GM23338 (cell line): ENCODE measurements at regions not wholly inside any gene's neighbourhood (a gene's known extent, or its start where the extent isn't known, plus 50 kb on each side); places are given as distances from the start of the nearest gene placed in this dataset.

ENCODE experiments used
- ATAC-seq: fragments of 200-7000 bp; cut with Tn5 transposase; 3 replicates; pipeline ENCODE4 v1.9.1; 2020
- DNase-seq: peaks from one replicate; pipeline ENCODE4 v3.0.0-alpha.2; 2015; ENCODE audit warnings: low spot score
- H2AFZ ChIP-seq: fragments of 200-600 bp; sonication (generic); 2 replicates; pipeline ENCODE4 v1.8.0; 2016; ENCODE audit warnings: antibody characterized with exemption, mild to moderate bottlenecking, moderate library complexity
- H3F3A ChIP-seq: fragments of 200-600 bp; sonication (generic); replicated peaks from 2 replicates; pipeline ENCODE4 v1.8.0; 2017; ENCODE audit warnings: antibody characterized with exemption, mixed run types, low read depth
- H3K27ac ChIP-seq: fragments of 200-600 bp; sonication (generic); 2 replicates; pipeline ENCODE4 v1.6.1; 2016; ENCODE audit warnings: low read depth
- H3K27me3 ChIP-seq: fragments of 200-600 bp; sonication (generic); 2 replicates; pipeline ENCODE4 v1.8.0; 2016; ENCODE audit warnings: mild to moderate bottlenecking, mixed run types, moderate library complexity; ENCODE audit not compliant: insufficient read depth
- H3K36me3 ChIP-seq: fragments of 200-600 bp; sonication (generic); 2 replicates; pipeline ENCODE4 v1.8.0; 2016; ENCODE audit warnings: mild to moderate bottlenecking; ENCODE audit not compliant: insufficient read depth
- H3K4me1 ChIP-seq: fragments of 200-600 bp; sonication (generic); 2 replicates; pipeline ENCODE4 v1.8.0; 2016; ENCODE audit warnings: mild to moderate bottlenecking, moderate library complexity; ENCODE audit not compliant: insufficient read depth
- H3K4me2 ChIP-seq: fragments of 200-600 bp; sonication (generic); 2 replicates; pipeline ENCODE4 v1.7.1; 2017; ENCODE audit warnings: mixed run types
- H3K4me3 ChIP-seq: fragments of 200-600 bp; sonication (generic); 2 replicates; pipeline ENCODE4 v1.6.1; 2016; ENCODE audit warnings: mixed run types
- H3K79me2 ChIP-seq: fragments of 200-600 bp; sonication (generic); replicated peaks from 2 replicates; pipeline ENCODE4 v1.8.0; 2017; ENCODE audit warnings: mild to moderate bottlenecking; ENCODE audit not compliant: insufficient read depth
- H3K9me2 ChIP-seq: fragments of 200-600 bp; sonication (generic); 2 replicates; pipeline ENCODE4 v1.8.0; 2017; ENCODE audit not compliant: insufficient read depth
- H4K20me1 ChIP-seq: fragments of 200-600 bp; sonication (generic); replicated peaks from 2 replicates; pipeline ENCODE4 v1.8.0; 2017; ENCODE audit warnings: mild to moderate bottlenecking; ENCODE audit not compliant: insufficient read depth
- H3K27ac Mint-ChIP-seq: 2 replicates; pipeline ENCODE4 v1.8.0; 2020; ENCODE audit warnings: inconsistent platforms, mild to moderate bottlenecking, moderate library complexity, mixed read lengths
- H3K27me3 Mint-ChIP-seq: 3 replicates; pipeline ENCODE4 v1.8.0; 2022; ENCODE audit warnings: low read depth, mild to moderate bottlenecking, moderate library complexity, mixed read lengths, inconsistent platforms; ENCODE audit not compliant: insufficient read depth, poor library complexity
- H3K36me3 Mint-ChIP-seq: 3 replicates; pipeline ENCODE4 v1.8.0; 2021; ENCODE audit warnings: low read depth, mild to moderate bottlenecking, inconsistent platforms, moderate library complexity, mixed read lengths
- H3K4me1 Mint-ChIP-seq: 3 replicates; pipeline ENCODE4 v1.8.0; 2020; ENCODE audit warnings: mild to moderate bottlenecking, inconsistent platforms, mixed read lengths
- H3K4me3 Mint-ChIP-seq: 3 replicates; pipeline ENCODE4 v1.8.0; 2021; ENCODE audit warnings: moderate library complexity, mild to moderate bottlenecking, inconsistent platforms, mixed read lengths
- H3K9me3 Mint-ChIP-seq: 3 replicates; pipeline ENCODE4 v1.8.0; 2020; ENCODE audit warnings: moderate library complexity, mild to moderate bottlenecking, inconsistent platforms, mixed read lengths
- CREB1 ChIP-seq: fragments of 250-450 bp; sonication (Bioruptor Pico); IDR thresholded peaks from 2 replicates; pipeline ENCODE4 v1.5.0; 2020; ENCODE audit warnings: low read depth, mild to moderate bottlenecking, moderate library complexity
- EZH2 ChIP-seq: fragments of 200-600 bp; sonication (generic); IDR thresholded peaks from one replicate; pipeline ENCODE4 v1.8.0; 2017; ENCODE audit warnings: antibody characterized with exemption, mild to moderate bottlenecking, low read depth; ENCODE audit not compliant: unreplicated experiment
- EZH2phosphoT487 ChIP-seq: fragments of 200-600 bp; sonication (generic); IDR thresholded peaks from one replicate; pipeline ENCODE4 v1.8.1; 2018; ENCODE audit warnings: antibody characterized with exemption; ENCODE audit not compliant: unreplicated experiment
- JUNB ChIP-seq: IDR thresholded peaks from one replicate; pipeline ENCODE4 v1.6.1; 2016; ENCODE audit warnings: antibody characterized with exemption; ENCODE audit not compliant: unreplicated experiment
- NANOG ChIP-seq: IDR thresholded peaks from 2 replicates; pipeline ENCODE4 v1.6.1; 2016; ENCODE audit warnings: antibody characterized with exemption, borderline replicate concordance
- POLR2AphosphoS5 ChIP-seq: IDR thresholded peaks from 2 replicates; pipeline ENCODE4 v1.6.1; 2016; ENCODE audit warnings: antibody characterized with exemption, low read depth
- REST ChIP-seq: IDR thresholded peaks from one replicate; pipeline ENCODE4 v1.6.1; 2018; ENCODE audit warnings: antibody characterized with exemption; ENCODE audit not compliant: unreplicated experiment
- ZNF114 ChIP-seq: fragments of 250-450 bp; sonication (Bioruptor Pico); IDR thresholded peaks from 2 replicates; pipeline ENCODE4 v1.5.0; 2020; ENCODE audit warnings: mild to moderate bottlenecking, moderate library complexity
- TF ChIP-seq, protein P1 (sequence below): IDR thresholded peaks from 2 replicates; pipeline ENCODE4 v1.6.1; 2016; ENCODE audit warnings: antibody characterized with exemption
- TF ChIP-seq, protein P2 (sequence below): fragments of 250-450 bp; sonication (Bioruptor Pico); IDR thresholded peaks from 2 replicates; pipeline ENCODE4 v1.5.0; 2020; ENCODE audit warnings: mild to moderate bottlenecking, moderate library complexity

DNA sequence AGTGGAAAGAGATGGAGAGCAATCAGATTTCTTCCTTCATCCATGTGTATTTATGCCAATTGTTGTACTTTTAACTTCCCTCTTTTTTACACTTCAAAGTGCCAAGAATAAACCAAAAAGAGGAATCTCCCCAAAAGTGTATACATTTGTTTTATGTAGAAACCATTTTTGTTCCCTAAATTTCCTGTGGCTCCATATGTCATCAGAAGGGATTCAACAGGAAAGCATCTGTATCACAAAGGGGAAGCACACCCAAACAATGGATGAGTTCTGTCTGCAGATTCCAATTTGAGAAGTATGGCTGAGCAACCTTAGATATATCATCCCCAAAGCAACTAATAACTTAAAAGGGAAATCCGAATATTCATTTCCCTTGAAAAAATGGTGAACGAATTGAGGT, 275.0 kb downstream of the MREG start:
- Histone ChIP-seq H2AFZ (no peak overlapping the region), H3F3A (no peaks in the 10 kb centered on the region)

More for the DNA sequence above, 275.0 kb downstream of the MREG start:
- no peak overlapping the region for H3K4me2 ChIP-seq
- H3K27me3 ChIP-seq, result no peaks in the 10 kb centered on the region
- Mint-ChIP-seq H3K4me3 (no peak overlapping the region), H3K36me3 (no peaks in the 10 kb centered on the region), H3K9me3 (peaks cover 3% of the 10 kb centered on the region; the same call in 1 of the 3 replicates), H3K27ac (no peak overlapping the region), H3K27me3 (peaks cover 3% of the 10 kb centered on the region), H3K4me1 (peaks cover 19% of the 10 kb centered on the region)
- H3K27ac ChIP-seq, result no peak overlapping the region
- H3K9me2 ChIP-seq, result peaks cover 3% of the 10 kb centered on the region; the same call in 1 of the 2 replicates
- DNase-seq, result no peak
- TF ChIP-seq, protein P1, sequence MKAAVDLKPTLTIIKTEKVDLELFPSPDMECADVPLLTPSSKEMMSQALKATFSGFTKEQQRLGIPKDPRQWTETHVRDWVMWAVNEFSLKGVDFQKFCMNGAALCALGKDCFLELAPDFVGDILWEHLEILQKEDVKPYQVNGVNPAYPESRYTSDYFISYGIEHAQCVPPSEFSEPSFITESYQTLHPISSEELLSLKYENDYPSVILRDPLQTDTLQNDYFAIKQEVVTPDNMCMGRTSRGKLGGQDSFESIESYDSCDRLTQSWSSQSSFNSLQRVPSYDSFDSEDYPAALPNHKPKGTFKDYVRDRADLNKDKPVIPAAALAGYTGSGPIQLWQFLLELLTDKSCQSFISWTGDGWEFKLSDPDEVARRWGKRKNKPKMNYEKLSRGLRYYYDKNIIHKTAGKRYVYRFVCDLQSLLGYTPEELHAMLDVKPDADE, result no peak
- TF ChIP-seq POLR2AphosphoS5, result no peak
- TF ChIP-seq NANOG, result no peak
- TF ChIP-seq EZH2, result no peak
- TF ChIP-seq, protein P2, sequence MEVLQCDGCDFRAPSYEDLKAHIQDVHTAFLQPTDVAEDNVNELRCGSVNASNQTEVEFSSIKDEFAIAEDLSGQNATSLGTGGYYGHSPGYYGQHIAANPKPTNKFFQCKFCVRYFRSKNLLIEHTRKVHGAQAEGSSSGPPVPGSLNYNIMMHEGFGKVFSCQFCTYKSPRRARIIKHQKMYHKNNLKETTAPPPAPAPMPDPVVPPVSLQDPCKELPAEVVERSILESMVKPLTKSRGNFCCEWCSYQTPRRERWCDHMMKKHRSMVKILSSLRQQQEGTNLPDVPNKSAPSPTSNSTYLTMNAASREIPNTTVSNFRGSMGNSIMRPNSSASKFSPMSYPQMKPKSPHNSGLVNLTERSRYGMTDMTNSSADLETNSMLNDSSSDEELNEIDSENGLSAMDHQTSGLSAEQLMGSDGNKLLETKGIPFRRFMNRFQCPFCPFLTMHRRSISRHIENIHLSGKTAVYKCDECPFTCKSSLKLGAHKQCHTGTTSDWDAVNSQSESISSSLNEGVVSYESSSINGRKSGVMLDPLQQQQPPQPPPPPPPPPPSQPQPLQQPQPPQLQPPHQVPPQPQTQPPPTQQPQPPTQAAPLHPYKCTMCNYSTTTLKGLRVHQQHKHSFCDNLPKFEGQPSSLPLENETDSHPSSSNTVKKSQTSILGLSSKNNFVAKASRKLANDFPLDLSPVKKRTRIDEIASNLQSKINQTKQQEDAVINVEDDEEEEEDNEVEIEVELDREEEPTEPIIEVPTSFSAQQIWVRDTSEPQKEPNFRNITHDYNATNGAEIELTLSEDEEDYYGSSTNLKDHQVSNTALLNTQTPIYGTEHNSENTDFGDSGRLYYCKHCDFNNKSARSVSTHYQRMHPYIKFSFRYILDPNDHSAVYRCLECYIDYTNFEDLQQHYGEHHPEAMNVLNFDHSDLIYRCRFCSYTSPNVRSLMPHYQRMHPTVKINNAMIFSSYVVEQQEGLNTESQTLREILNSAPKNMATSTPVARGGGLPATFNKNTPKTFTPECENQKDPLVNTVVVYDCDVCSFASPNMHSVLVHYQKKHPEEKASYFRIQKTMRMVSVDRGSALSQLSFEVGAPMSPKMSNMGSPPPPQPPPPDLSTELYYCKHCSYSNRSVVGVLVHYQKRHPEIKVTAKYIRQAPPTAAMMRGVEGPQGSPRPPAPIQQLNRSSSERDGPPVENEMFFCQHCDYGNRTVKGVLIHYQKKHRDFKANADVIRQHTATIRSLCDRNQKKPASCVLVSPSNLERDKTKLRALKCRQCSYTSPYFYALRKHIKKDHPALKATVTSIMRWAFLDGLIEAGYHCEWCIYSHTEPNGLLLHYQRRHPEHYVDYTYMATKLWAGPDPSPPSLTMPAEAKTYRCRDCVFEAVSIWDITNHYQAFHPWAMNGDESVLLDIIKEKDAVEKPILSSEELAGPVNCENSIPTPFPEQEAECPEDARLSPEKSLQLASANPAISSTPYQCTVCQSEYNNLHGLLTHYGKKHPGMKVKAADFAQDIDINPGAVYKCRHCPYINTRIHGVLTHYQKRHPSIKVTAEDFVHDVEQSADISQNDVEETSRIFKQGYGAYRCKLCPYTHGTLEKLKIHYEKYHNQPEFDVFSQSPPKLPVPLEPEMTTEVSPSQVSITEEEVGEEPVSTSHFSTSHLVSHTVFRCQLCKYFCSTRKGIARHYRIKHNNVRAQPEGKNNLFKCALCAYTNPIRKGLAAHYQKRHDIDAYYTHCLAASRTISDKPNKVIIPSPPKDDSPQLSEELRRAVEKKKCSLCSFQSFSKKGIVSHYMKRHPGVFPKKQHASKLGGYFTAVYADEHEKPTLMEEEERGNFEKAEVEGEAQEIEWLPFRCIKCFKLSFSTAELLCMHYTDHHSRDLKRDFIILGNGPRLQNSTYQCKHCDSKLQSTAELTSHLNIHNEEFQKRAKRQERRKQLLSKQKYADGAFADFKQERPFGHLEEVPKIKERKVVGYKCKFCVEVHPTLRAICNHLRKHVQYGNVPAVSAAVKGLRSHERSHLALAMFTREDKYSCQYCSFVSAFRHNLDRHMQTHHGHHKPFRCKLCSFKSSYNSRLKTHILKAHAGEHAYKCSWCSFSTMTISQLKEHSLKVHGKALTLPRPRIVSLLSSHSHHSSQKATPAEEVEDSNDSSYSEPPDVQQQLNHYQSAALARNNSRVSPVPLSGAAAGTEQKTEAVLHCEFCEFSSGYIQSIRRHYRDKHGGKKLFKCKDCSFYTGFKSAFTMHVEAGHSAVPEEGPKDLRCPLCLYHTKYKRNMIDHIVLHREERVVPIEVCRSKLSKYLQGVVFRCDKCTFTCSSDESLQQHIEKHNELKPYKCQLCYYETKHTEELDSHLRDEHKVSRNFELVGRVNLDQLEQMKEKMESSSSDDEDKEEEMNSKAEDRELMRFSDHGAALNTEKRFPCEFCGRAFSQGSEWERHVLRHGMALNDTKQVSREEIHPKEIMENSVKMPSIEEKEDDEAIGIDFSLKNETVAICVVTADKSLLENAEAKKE, result no peak
- TF ChIP-seq REST, result no peak
- no peak for TF ChIP-seq ZNF114
- TF ChIP-seq EZH2phosphoT487, result no peak
- no peak for TF ChIP-seq CREB1 (CRISPR knock-in tag)
- TF ChIP-seq JUNB, result no peak
- ATAC-seq, result no peak
- no peaks in the 10 kb centered on the region for H3K79me2 ChIP-seq
- no peaks in the 10 kb centered on the region for H4K20me1 ChIP-seq
- no peak overlapping the region for H3K4me3 ChIP-seq
- H3K36me3 ChIP-seq, result no peaks in the 10 kb centered on the region
- peaks cover 6% of the 10 kb centered on the region for H3K4me1 ChIP-seq
